ENCODE measurements at regions not wholly inside any gene's neighbourhood (a gene's known extent, or its start where the extent isn't known, plus 50 kb on each side); places are given as distances from the start of the nearest gene placed in this dataset.
A peak's percentile ranks its signal among the peaks of the same experiment; 100 is the strongest.

- Histone ChIP-seq H3K27ac (ENCODE audit: low read depth) (no peak overlapping the region), H2AFZ (no peak overlapping the region), H4K20me1 (replicated peaks; ENCODE audit: insufficient read depth) (no peaks in the 10 kb centered on the region), H3K79me2 (replicated peaks; ENCODE audit: insufficient read depth) (no peaks in the 10 kb centered on the region), H3K9me2 (ENCODE audit: insufficient read depth) (no peaks in the 10 kb centered on the region), H3K27me3 (ENCODE audit: insufficient read depth) (no peaks in the 10 kb centered on the region), H3F3A (replicated peaks; ENCODE audit: low read depth) (no peaks in the 10 kb centered on the region), H3K4me1 (ENCODE audit: insufficient read depth) (no peaks in the 10 kb centered on the region), H3K4me2 (no peak overlapping the region), H3K36me3 (ENCODE audit: insufficient read depth) (no peaks in the 10 kb centered on the region), H3K4me3 (no peak overlapping the region)
- no peak for TF ChIP-seq STAT1 (IDR thresholded peaks at IDR 0.05; ENCODE audit: unreplicated experiment)
- TF ChIP-seq CREB1 (CRISPR knock-in tag; IDR thresholded peaks at IDR 0.05; ENCODE audit: low read depth) = no peak
- TF ChIP-seq ZNF331 (CRISPR knock-in tag; IDR thresholded peaks at IDR 0.05; ENCODE audit: low read depth) = no peak
- TF ChIP-seq CTCF (conservative IDR thresholded peaks at IDR 0.05; ENCODE audit: low read depth in 2 of 2) = peak; percentile 30 to 40; a peak in 2 of 4 replicates
- TF ChIP-seq POLR2AphosphoS5 (IDR thresholded peaks at IDR 0.05; ENCODE audit: low read depth) = no peak
- no peak for TF ChIP-seq ZNF114 (CRISPR knock-in tag; IDR thresholded peaks at IDR 0.05)
- Mint-ChIP-seq H3K9me3 (peaks cover 79% of the 10 kb centered on the region), H3K4me1 (no peaks in the 10 kb centered on the region), H3K27ac (no peak overlapping the region), H3K27me3 (ENCODE audit: insufficient read depth, low read depth, poor library complexity) (peaks cover 2% of the 10 kb centered on the region), H3K36me3 (ENCODE audit: low read depth) (peaks cover 10% of the 10 kb centered on the region; the same call in 2 of the 3 replicates), H3K4me3 (no peak overlapping the region)
- peak; percentile 8 for DNase-seq (ENCODE audit: low spot score)
- ATAC-seq = no peak
These were observed 495.2 kb upstream of the TPK1 start for GRCh38 chr7:145331076-145331475.

- no peaks in the 10 kb centered on the region for H3K27me3 Mint-ChIP-seq (ENCODE audit: insufficient read depth, low read depth, poor library complexity)
- H3K4me1 Mint-ChIP-seq = no peaks in the 10 kb centered on the region
- H3K4me3 Mint-ChIP-seq = no peak overlapping the region
- ATAC-seq (no peak), DNase-seq (ENCODE audit: low spot score) (no peak)
- H3K27ac Mint-ChIP-seq = no peak overlapping the region
- Histone ChIP-seq H3K4me2 (no peak overlapping the region), H4K20me1 (replicated peaks; ENCODE audit: insufficient read depth) (no peaks in the 10 kb centered on the region), H3K79me2 (replicated peaks; ENCODE audit: insufficient read depth) (no peaks in the 10 kb centered on the region), H3K4me3 (no peak overlapping the region), H3K4me1 (ENCODE audit: insufficient read depth) (no peaks in the 10 kb centered on the region), H3F3A (replicated peaks; ENCODE audit: low read depth) (no peaks in the 10 kb centered on the region), H3K9me2 (ENCODE audit: insufficient read depth) (no peaks in the 10 kb centered on the region), H3K36me3 (ENCODE audit: insufficient read depth) (no peaks in the 10 kb centered on the region), H3K27me3 (ENCODE audit: insufficient read depth) (no peaks in the 10 kb centered on the region), H3K27ac (ENCODE audit: low read depth) (no peak overlapping the region), H2AFZ (no peak overlapping the region)
- peaks cover 11% of the 10 kb centered on the region; the same call in 2 of the 3 replicates for H3K36me3 Mint-ChIP-seq (ENCODE audit: low read depth)
- H3K9me3 Mint-ChIP-seq = peaks cover 74% of the 10 kb centered on the region
- TF ChIP-seq CTCF (conservative IDR thresholded peaks at IDR 0.05; ENCODE audit: low read depth in 2 of 2) (no peak), CREB1 (CRISPR knock-in tag; IDR thresholded peaks at IDR 0.05; ENCODE audit: low read depth) (no peak), POLR2AphosphoS5 (IDR thresholded peaks at IDR 0.05; ENCODE audit: low read depth) (no peak), STAT1 (IDR thresholded peaks at IDR 0.05; ENCODE audit: unreplicated experiment) (no peak), NANOG (IDR thresholded peaks at IDR 0.05; ENCODE audit: borderline replicate concordance) (no peak), EZH2phosphoT487 (IDR thresholded peaks at IDR 0.05; ENCODE audit: unreplicated experiment) (no peak), JUNB (IDR thresholded peaks at IDR 0.05; ENCODE audit: unreplicated experiment) (no peak)
- TF ChIP-seq, protein P1, sequence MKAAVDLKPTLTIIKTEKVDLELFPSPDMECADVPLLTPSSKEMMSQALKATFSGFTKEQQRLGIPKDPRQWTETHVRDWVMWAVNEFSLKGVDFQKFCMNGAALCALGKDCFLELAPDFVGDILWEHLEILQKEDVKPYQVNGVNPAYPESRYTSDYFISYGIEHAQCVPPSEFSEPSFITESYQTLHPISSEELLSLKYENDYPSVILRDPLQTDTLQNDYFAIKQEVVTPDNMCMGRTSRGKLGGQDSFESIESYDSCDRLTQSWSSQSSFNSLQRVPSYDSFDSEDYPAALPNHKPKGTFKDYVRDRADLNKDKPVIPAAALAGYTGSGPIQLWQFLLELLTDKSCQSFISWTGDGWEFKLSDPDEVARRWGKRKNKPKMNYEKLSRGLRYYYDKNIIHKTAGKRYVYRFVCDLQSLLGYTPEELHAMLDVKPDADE (IDR thresholded peaks at IDR 0.05) = no peak
- TF ChIP-seq, protein P2, sequence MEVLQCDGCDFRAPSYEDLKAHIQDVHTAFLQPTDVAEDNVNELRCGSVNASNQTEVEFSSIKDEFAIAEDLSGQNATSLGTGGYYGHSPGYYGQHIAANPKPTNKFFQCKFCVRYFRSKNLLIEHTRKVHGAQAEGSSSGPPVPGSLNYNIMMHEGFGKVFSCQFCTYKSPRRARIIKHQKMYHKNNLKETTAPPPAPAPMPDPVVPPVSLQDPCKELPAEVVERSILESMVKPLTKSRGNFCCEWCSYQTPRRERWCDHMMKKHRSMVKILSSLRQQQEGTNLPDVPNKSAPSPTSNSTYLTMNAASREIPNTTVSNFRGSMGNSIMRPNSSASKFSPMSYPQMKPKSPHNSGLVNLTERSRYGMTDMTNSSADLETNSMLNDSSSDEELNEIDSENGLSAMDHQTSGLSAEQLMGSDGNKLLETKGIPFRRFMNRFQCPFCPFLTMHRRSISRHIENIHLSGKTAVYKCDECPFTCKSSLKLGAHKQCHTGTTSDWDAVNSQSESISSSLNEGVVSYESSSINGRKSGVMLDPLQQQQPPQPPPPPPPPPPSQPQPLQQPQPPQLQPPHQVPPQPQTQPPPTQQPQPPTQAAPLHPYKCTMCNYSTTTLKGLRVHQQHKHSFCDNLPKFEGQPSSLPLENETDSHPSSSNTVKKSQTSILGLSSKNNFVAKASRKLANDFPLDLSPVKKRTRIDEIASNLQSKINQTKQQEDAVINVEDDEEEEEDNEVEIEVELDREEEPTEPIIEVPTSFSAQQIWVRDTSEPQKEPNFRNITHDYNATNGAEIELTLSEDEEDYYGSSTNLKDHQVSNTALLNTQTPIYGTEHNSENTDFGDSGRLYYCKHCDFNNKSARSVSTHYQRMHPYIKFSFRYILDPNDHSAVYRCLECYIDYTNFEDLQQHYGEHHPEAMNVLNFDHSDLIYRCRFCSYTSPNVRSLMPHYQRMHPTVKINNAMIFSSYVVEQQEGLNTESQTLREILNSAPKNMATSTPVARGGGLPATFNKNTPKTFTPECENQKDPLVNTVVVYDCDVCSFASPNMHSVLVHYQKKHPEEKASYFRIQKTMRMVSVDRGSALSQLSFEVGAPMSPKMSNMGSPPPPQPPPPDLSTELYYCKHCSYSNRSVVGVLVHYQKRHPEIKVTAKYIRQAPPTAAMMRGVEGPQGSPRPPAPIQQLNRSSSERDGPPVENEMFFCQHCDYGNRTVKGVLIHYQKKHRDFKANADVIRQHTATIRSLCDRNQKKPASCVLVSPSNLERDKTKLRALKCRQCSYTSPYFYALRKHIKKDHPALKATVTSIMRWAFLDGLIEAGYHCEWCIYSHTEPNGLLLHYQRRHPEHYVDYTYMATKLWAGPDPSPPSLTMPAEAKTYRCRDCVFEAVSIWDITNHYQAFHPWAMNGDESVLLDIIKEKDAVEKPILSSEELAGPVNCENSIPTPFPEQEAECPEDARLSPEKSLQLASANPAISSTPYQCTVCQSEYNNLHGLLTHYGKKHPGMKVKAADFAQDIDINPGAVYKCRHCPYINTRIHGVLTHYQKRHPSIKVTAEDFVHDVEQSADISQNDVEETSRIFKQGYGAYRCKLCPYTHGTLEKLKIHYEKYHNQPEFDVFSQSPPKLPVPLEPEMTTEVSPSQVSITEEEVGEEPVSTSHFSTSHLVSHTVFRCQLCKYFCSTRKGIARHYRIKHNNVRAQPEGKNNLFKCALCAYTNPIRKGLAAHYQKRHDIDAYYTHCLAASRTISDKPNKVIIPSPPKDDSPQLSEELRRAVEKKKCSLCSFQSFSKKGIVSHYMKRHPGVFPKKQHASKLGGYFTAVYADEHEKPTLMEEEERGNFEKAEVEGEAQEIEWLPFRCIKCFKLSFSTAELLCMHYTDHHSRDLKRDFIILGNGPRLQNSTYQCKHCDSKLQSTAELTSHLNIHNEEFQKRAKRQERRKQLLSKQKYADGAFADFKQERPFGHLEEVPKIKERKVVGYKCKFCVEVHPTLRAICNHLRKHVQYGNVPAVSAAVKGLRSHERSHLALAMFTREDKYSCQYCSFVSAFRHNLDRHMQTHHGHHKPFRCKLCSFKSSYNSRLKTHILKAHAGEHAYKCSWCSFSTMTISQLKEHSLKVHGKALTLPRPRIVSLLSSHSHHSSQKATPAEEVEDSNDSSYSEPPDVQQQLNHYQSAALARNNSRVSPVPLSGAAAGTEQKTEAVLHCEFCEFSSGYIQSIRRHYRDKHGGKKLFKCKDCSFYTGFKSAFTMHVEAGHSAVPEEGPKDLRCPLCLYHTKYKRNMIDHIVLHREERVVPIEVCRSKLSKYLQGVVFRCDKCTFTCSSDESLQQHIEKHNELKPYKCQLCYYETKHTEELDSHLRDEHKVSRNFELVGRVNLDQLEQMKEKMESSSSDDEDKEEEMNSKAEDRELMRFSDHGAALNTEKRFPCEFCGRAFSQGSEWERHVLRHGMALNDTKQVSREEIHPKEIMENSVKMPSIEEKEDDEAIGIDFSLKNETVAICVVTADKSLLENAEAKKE (CRISPR knock-in tag; IDR thresholded peaks at IDR 0.05) = no peak
These were observed 491.8 kb upstream of the TPK1 start for GRCh38 chr7:145327646-145328045.

Measured in GM23338 (cell line).